Glutamatergic neuron (in vitro differentiated cells): ENCODE measurements at regions not wholly inside any gene's neighbourhood (a gene's known extent, or its start where the extent isn't known, plus 50 kb on each side); places are given as distances from the start of the nearest gene placed in this dataset.

ENCODE experiments used
- DNase-seq: peaks from one replicate; pipeline ENCODE4 v3.0.0; 2022
- H3K27ac Mint-ChIP-seq: one replicate; pipeline ENCODE4 v1.8.0; 2020; ENCODE audit warnings: mild to moderate bottlenecking, mixed read lengths, inconsistent platforms; ENCODE audit not compliant: unreplicated experiment
- H3K27me3 Mint-ChIP-seq: one replicate; pipeline ENCODE4 v1.8.0; 2020; ENCODE audit warnings: mild to moderate bottlenecking, moderate library complexity, mixed read lengths, inconsistent platforms; ENCODE audit not compliant: unreplicated experiment
- H3K36me3 Mint-ChIP-seq: one replicate; pipeline ENCODE4 v1.8.0; 2020; ENCODE audit warnings: mild to moderate bottlenecking, mixed read lengths, inconsistent platforms; ENCODE audit not compliant: unreplicated experiment
- H3K4me1 Mint-ChIP-seq: one replicate; pipeline ENCODE4 v1.8.0; 2020; ENCODE audit warnings: mild to moderate bottlenecking, low read depth, mixed read lengths, inconsistent platforms; ENCODE audit not compliant: unreplicated experiment
- H3K4me3 Mint-ChIP-seq: one replicate; pipeline ENCODE4 v1.8.0; 2020; ENCODE audit warnings: mild to moderate bottlenecking, mixed read lengths, inconsistent platforms; ENCODE audit not compliant: unreplicated experiment
- H3K9me3 Mint-ChIP-seq: one replicate; pipeline ENCODE4 v1.8.0; 2020; ENCODE audit warnings: mild to moderate bottlenecking, moderate library complexity, mixed read lengths, inconsistent platforms; ENCODE audit not compliant: unreplicated experiment
- TF ChIP-seq, protein P1 (sequence below): fragments of 200-600 bp; sonication (generic); IDR thresholded peaks from one replicate; pipeline ENCODE4 v1.5.0; 2021; ENCODE audit not compliant: partially characterized antibody, unreplicated experiment

GRCh38 chr11:69574608-69575255, 66.2 kb upstream of the CCND1 start:
- H3K36me3 Mint-ChIP-seq, result no peaks in the 10 kb centered on the region
- H3K27ac Mint-ChIP-seq, result no peak overlapping the region

DNA sequence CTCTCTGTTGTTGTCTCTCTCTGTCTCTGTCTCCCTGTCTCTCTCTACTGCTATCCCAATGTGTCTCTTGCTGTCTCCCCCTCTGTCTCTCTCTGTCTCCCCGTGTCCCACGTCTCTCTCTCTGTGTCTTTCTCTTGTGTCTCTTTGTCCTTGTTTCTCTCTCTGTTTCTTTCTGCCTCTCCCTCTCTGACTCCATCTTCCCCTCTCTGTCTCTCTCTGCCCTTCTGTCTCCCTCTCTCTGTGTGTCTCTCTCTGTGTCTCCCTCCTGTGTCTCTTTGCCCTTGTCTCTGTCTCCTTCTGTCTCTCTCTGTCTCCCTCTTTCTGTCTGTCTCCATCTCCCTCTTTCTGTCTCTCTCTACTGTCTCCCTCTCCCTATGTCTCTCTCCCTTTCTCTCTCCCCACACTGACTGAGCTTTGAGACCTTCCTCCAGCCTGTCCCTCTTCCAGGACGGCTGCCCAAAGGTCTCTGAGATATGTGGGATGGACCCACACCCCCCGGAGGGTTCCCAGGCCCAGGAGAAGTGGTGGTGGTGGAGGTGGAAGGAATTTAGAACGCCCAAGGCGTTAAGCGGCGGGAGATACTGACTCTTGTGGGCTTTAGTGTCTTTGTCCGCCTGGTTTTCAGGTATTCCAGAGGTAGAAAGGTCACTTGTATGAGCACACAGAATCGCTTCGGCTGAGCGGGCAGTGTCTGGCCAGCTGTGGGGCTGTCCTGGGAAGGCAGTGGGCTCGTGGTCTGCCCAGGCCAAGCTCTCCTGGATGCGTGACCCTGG, 65.5 kb upstream of the CCND1 start:
- Mint-ChIP-seq H3K9me3 (peaks cover 6% of the 10 kb centered on the region), H3K27me3 (peaks cover 4% of the 10 kb centered on the region), H3K4me1 (no peaks in the 10 kb centered on the region), H3K27ac (no peak overlapping the region), H3K4me3 (no peak overlapping the region), H3K36me3 (no peaks in the 10 kb centered on the region)
- TF ChIP-seq, protein P1, sequence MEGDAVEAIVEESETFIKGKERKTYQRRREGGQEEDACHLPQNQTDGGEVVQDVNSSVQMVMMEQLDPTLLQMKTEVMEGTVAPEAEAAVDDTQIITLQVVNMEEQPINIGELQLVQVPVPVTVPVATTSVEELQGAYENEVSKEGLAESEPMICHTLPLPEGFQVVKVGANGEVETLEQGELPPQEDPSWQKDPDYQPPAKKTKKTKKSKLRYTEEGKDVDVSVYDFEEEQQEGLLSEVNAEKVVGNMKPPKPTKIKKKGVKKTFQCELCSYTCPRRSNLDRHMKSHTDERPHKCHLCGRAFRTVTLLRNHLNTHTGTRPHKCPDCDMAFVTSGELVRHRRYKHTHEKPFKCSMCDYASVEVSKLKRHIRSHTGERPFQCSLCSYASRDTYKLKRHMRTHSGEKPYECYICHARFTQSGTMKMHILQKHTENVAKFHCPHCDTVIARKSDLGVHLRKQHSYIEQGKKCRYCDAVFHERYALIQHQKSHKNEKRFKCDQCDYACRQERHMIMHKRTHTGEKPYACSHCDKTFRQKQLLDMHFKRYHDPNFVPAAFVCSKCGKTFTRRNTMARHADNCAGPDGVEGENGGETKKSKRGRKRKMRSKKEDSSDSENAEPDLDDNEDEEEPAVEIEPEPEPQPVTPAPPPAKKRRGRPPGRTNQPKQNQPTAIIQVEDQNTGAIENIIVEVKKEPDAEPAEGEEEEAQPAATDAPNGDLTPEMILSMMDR, result no peak
- DNase-seq, result no peak

More at GRCh38 chr11:69574608-69575255, 66.2 kb upstream of the CCND1 start:
- no peak overlapping the region for H3K4me3 Mint-ChIP-seq
- H3K9me3 Mint-ChIP-seq, result peaks cover 7% of the 10 kb centered on the region
- peaks cover 3% of the 10 kb centered on the region for H3K4me1 Mint-ChIP-seq
- TF ChIP-seq, protein P1, result no peak
- peaks cover 6% of the 10 kb centered on the region for H3K27me3 Mint-ChIP-seq
- no peak for DNase-seq

- Mint-ChIP-seq H3K4me3 (no peak overlapping the region), H3K27ac (peak overlapping the region; percentile 28), H3K27me3 (peaks cover 4% of the 10 kb centered on the region), H3K9me3 (peaks cover 4% of the 10 kb centered on the region), H3K36me3 (no peaks in the 10 kb centered on the region), H3K4me1 (no peaks in the 10 kb centered on the region)
- no peak for DNase-seq
- TF ChIP-seq, protein P1, result no peak
These were observed 64.7 kb upstream of the CCND1 start for GRCh38 chr11:69576069-69576782.

DNA sequence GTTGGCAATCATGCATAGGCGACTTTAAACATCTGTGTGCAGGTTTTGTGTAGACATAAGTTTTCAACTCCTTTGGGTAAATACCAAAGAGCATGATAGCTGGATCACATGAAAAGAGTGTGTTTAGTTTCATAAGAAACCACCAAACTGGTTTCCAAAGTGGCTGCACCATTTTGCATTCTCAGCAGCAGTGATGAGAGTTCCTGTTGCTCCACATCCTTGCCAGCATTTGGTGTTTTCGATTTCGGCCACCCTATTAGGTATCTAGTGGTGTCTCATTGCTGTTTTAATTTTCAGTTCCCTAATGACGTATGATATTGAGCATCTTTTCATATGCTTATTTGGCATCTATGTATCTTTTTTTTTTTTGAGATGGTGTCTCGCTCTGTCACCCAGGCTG, 62.8 kb upstream of the CCND1 start:
- Mint-ChIP-seq H3K4me3 (no peak overlapping the region), H3K36me3 (no peaks in the 10 kb centered on the region), H3K27me3 (peaks cover 3% of the 10 kb centered on the region), H3K27ac (no peak overlapping the region), H3K4me1 (no peaks in the 10 kb centered on the region), H3K9me3 (peaks cover 4% of the 10 kb centered on the region)
- TF ChIP-seq, protein P1, result no peak
- no peak for DNase-seq
